ENCODE measurements at regions not wholly inside any gene's neighbourhood (a gene's known extent, or its start where the extent isn't known, plus 50 kb on each side); places are given as distances from the start of the nearest gene placed in this dataset.

DNA sequence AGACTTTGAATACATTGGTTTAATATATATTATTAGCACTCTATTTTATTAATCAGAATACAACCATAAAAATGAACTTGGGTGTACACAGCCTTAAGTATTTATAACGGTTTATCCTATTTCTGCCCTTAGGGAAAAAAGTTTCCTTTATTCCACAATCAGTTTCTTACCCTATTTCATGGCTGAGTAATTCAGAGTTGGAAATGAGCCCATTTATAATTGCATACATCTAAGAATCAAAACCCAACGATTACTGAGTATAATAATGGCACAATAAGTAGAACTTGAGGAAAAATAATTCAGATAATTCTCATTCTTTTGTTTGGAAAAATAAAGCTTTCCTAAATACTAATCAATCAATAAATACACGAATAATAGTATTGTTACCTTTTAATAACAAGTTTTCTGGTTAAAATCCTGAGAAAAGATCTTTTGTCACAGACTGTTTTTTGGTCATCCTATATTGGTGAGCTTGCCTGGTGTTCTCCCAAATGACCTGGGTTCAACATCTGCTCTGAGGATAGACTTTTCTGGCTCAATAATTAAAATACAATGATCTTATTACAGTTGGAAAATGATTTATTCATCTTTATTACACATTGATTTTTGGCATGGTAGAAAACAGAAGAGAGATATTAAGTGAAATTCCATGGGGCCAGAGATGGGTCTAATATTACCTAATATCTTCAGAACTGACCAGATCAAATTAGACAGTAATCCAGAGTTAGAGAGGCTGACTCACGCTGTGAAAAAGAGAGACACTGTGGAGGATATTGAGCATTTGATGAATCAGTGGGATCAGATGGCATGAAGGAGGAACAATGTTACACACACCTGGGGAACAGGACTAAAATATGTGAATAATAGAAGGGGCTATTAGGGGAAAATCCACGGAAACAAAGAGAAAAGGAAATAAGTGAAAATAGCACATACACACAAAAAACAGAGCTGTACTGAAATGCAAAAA is 162.1 kb upstream of the TBX18 start:
- TF ChIP-seq, protein P1, sequence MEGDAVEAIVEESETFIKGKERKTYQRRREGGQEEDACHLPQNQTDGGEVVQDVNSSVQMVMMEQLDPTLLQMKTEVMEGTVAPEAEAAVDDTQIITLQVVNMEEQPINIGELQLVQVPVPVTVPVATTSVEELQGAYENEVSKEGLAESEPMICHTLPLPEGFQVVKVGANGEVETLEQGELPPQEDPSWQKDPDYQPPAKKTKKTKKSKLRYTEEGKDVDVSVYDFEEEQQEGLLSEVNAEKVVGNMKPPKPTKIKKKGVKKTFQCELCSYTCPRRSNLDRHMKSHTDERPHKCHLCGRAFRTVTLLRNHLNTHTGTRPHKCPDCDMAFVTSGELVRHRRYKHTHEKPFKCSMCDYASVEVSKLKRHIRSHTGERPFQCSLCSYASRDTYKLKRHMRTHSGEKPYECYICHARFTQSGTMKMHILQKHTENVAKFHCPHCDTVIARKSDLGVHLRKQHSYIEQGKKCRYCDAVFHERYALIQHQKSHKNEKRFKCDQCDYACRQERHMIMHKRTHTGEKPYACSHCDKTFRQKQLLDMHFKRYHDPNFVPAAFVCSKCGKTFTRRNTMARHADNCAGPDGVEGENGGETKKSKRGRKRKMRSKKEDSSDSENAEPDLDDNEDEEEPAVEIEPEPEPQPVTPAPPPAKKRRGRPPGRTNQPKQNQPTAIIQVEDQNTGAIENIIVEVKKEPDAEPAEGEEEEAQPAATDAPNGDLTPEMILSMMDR (IDR thresholded peaks at IDR 0.05; ENCODE audit: control extremely low read depth, extremely low read depth, low read depth, missing control alignments): no peak
- ChIA-PET POLR2A (no interaction called here), CTCF (no interaction called here)
- DNase-seq (ENCODE audit: extremely low spot score): no peak

DNA sequence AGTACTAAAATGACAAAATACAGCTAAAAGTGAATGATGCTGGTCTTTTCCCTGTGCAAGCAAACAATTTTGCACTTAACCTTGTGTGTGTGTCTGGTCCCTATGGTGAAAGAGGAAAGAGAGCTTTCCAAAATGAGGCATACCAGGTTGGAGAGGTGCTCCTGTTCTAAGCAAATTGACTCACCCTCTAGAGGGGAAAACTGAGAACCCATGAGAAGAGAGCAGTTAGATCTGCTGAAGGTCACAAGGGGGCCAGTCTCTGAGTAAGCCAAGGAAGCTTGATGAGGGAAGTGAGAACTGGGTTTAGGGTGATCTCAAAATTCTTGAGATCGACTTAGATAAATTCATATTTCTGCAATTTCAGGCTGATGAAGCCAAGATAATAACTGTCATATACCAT is 157.5 kb upstream of the TBX18 start:
- no peak for DNase-seq (ENCODE audit: extremely low spot score)
- POLR2A ChIA-PET: no interaction called here
- TF ChIP-seq, protein P1 (IDR thresholded peaks at IDR 0.05; ENCODE audit: control extremely low read depth, extremely low read depth, low read depth, missing control alignments): no peak
- CTCF ChIA-PET: no interaction called here

DNA sequence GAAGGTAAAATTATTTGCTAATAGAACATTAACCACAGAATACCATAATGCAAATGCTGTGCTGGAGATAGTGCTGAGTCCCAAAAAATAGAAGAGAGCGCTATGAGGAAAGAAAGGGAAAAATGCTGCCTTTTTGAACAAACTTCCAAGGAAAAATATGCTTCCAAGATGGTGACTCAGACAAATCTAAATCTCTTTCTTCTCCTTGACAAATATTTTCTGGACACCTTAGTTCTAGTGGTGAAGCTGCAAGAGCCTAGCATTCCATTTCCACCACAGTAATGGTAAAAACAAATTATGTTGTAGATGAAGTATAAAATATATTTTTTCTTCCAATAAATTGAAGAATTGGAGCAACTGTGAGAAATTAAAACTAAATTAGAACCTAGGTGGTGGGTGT is 155.6 kb upstream of the TBX18 start:
- TF ChIP-seq, protein P1 (IDR thresholded peaks at IDR 0.05; ENCODE audit: control extremely low read depth, extremely low read depth, low read depth, missing control alignments): no peak
- ChIA-PET POLR2A (no interaction called here), CTCF (no interaction called here)
- no peak for DNase-seq (ENCODE audit: extremely low spot score)

DNA sequence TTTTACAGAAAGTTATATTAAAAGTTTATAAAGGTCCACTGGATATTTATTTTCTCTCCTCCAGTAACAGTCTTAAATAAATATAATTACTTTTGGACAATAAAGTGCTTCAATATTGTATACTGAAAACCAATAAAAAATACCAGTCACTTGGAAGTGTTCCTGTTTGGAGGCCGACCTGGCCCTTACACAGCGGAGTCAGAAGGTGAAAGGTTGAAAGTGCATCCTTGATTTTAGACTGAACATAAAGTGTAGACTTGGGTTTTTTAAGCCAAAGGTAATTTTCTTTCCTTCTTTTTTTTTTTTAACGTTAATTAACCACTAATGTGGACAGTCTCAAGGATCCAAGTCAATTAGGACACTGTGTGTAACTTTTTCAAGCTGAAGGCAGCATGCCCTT is 152.3 kb upstream of the TBX18 start:
- POLR2A ChIA-PET: no interaction called here
- CTCF ChIA-PET: no interaction called here
- TF ChIP-seq, protein P1 (IDR thresholded peaks at IDR 0.05; ENCODE audit: control extremely low read depth, extremely low read depth, low read depth, missing control alignments): no peak
- no peak for DNase-seq (ENCODE audit: extremely low spot score)

DNA sequence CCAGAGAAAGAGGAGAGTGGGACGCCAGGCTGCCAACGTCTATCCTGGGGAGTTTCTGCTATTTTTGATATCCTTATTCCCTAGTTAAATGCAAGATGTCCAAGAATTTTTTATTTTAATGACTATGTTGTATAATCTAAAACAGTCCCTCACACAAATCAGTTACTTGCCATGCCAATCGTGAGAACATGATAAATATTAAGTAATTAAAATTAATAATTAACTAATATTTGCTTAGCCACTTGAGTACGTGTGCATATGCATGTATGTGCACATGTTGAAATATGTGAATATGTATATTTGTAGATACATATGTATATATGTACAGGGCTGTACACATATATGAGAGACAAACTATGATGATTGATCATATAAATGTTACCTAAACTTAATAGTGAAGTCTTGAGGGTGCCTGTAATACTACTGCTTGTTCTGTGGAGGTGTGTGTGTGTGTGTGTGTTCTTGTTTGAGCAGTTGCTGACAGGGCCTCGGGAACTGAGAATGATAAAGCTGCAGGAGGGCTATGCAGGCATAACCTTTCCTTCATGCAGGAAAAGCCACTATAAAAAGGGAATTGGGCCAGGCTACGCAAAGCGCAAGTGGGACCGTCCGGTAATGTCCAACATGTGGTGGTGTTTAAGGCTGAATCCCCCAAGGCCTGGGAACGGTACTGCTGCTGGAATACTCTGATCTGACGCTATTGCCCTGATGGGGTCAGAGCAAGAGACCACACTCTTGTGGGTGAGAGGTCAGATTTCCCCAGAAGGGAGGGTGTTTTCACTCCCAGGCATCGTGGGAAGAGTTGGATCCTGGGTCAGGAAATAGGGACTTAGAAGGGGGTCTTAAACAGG is 148.3 kb upstream of the TBX18 start:
- TF ChIP-seq, protein P1 (IDR thresholded peaks at IDR 0.05; ENCODE audit: control extremely low read depth, extremely low read depth, low read depth, missing control alignments): no peak
- ChIA-PET CTCF (no interaction called here), POLR2A (no interaction called here)
- no peak for DNase-seq (ENCODE audit: extremely low spot score)

DNA sequence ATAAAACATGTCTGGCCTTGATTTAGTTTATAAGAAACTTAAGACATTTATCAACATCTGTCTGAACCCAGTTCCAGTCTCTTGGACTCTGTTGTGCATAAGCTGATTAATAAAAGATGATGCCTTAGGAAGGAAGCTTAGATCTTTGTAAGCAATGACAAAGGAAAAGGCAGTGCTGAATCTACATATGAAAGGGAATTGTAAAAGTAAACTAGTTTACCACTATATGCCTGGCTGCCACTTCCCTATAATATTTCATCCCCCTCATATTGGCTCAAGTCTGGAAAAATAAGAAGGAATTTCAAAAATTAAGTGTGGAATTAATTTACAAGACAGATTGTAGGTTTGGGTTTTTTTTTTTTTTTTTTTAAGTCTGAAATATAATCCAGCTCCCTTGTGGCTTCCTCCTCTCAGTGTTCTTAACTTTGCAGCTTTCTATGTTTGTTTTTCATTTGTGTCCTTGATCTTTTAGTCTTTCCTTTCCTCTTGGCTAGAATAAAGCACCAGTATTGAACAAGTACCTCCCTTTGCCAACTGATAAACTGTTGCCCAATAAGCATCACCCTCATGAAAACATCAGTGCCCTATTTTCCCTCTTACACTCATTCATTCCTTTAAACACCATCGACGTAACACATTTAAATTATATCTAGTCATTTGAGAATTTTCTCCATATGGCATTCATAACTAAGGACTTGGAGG is 146.7 kb upstream of the TBX18 start:
- CTCF ChIA-PET: interaction anchor here (1.0 to 1.8 kb wide), 2 partner anchors 14 to 34 kb away, joined by 3 to 4 read pairs; no protein-coding TSS in a partner anchor
- DNase-seq (ENCODE audit: extremely low spot score): no peak
- TF ChIP-seq, protein P1 (IDR thresholded peaks at IDR 0.05; ENCODE audit: control extremely low read depth, extremely low read depth, low read depth, missing control alignments): no peak
- POLR2A ChIA-PET: no interaction called here

Data from GM10248 (cell line).